ENCODE measurements at regions not wholly inside any gene's neighbourhood (a gene's known extent, or its start where the extent isn't known, plus 50 kb on each side); places are given as distances from the start of the nearest gene placed in this dataset.

DNA sequence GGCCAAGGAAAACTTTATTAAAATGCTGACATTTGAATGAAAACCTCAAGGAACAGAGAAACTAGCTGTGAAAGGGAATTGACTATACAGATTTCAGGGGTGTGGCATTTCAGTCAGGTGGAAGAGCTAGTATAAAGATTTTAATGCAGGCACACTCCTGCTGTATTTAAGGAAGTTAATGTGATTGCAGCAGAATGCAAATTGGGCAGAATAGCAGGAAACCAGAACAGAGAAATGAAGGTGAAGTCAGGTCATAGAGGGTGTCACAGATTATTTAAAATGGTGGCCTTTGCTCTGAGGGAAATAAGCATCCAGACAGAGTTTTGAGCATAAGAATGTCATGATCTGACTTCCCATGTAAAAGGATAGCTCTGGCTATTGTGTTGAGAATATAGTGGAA lies 898.1 kb upstream of the WWC1 start:
- H3K27ac ChIP-seq (ENCODE audit: low read length) = no peak overlapping the region
- no peaks in the 10 kb centered on the region for H3K36me3 ChIP-seq (ENCODE audit: insufficient read depth, low read length)
- no peaks in the 10 kb centered on the region for H3K27me3 ChIP-seq (ENCODE audit: insufficient read depth, low read depth, low read length)
- no peak overlapping the region for H3K4me2 ChIP-seq (ENCODE audit: low read length)
- no peaks in the 10 kb centered on the region for H3K9me3 ChIP-seq (ENCODE audit: low read length)
- TF ChIP-seq POLR2AphosphoS5 (IDR thresholded peaks at IDR 0.05) (no peak), TAF1 (IDR thresholded peaks at IDR 0.05; ENCODE audit: low read depth) (no peak), MXI1 (conservative IDR thresholded peaks at IDR 0.05; ENCODE audit: poor library complexity, severe bottlenecking) (no peak), EZH2 (IDR thresholded peaks at IDR 0.05; ENCODE audit: borderline replicate concordance, insufficient read depth, low read length, poor library complexity, severe bottlenecking) (no peak), SMC3 (conservative IDR thresholded peaks at IDR 0.05; ENCODE audit: poor library complexity) (no peak), EP300 (conservative IDR thresholded peaks at IDR 0.05; ENCODE audit: poor library complexity, severe bottlenecking) (no peak), RAD21 (conservative IDR thresholded peaks at IDR 0.05) (no peak)
- TF ChIP-seq, protein P1, sequence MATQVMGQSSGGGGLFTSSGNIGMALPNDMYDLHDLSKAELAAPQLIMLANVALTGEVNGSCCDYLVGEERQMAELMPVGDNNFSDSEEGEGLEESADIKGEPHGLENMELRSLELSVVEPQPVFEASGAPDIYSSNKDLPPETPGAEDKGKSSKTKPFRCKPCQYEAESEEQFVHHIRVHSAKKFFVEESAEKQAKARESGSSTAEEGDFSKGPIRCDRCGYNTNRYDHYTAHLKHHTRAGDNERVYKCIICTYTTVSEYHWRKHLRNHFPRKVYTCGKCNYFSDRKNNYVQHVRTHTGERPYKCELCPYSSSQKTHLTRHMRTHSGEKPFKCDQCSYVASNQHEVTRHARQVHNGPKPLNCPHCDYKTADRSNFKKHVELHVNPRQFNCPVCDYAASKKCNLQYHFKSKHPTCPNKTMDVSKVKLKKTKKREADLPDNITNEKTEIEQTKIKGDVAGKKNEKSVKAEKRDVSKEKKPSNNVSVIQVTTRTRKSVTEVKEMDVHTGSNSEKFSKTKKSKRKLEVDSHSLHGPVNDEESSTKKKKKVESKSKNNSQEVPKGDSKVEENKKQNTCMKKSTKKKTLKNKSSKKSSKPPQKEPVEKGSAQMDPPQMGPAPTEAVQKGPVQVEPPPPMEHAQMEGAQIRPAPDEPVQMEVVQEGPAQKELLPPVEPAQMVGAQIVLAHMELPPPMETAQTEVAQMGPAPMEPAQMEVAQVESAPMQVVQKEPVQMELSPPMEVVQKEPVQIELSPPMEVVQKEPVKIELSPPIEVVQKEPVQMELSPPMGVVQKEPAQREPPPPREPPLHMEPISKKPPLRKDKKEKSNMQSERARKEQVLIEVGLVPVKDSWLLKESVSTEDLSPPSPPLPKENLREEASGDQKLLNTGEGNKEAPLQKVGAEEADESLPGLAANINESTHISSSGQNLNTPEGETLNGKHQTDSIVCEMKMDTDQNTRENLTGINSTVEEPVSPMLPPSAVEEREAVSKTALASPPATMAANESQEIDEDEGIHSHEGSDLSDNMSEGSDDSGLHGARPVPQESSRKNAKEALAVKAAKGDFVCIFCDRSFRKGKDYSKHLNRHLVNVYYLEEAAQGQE (IDR thresholded peaks at IDR 0.05; ENCODE audit: borderline replicate concordance) = no peak
- TF ChIP-seq, protein P2, sequence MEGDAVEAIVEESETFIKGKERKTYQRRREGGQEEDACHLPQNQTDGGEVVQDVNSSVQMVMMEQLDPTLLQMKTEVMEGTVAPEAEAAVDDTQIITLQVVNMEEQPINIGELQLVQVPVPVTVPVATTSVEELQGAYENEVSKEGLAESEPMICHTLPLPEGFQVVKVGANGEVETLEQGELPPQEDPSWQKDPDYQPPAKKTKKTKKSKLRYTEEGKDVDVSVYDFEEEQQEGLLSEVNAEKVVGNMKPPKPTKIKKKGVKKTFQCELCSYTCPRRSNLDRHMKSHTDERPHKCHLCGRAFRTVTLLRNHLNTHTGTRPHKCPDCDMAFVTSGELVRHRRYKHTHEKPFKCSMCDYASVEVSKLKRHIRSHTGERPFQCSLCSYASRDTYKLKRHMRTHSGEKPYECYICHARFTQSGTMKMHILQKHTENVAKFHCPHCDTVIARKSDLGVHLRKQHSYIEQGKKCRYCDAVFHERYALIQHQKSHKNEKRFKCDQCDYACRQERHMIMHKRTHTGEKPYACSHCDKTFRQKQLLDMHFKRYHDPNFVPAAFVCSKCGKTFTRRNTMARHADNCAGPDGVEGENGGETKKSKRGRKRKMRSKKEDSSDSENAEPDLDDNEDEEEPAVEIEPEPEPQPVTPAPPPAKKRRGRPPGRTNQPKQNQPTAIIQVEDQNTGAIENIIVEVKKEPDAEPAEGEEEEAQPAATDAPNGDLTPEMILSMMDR (IDR thresholded peaks at IDR 0.05; ENCODE audit: poor library complexity, severe bottlenecking) = no peak
- no peaks in the 10 kb centered on the region for H3F3A ChIP-seq (ENCODE audit: insufficient read depth, low read length, poor library complexity, severe bottlenecking)
- no peaks in the 10 kb centered on the region for H3K9me2 ChIP-seq (ENCODE audit: insufficient read depth, low read length)
- H2AFZ ChIP-seq (ENCODE audit: low read depth, low read length) = no peak overlapping the region
- H3K79me2 ChIP-seq (replicated peaks; ENCODE audit: insufficient read depth, low read length) = no peaks in the 10 kb centered on the region
- H4K20me1 ChIP-seq (ENCODE audit: insufficient read depth) = no peaks in the 10 kb centered on the region
- no peak overlapping the region for H3K4me3 ChIP-seq (ENCODE audit: low read length)
- no peak overlapping the region for H3K9ac ChIP-seq (ENCODE audit: low read length)

DNA sequence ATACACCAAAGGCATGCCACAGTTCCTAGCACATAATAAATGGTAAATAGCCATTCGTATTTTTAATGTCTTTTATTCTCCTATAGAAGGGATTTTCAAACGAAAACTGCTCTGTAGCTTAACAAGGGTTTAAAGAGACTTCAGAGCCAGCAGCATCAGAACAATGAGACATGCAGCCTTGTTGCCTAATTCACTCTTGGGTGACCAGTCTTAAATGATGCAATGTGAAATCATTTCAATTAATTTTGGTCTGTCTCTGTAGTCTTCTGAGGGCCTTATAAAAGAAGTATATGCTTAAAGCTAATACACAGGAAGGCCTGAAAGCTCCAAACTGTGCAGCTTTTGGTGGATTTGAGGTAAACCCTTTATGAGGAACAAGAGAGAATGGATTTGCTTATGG lies 888.8 kb upstream of the WWC1 start:
- no peaks in the 10 kb centered on the region for H3K27me3 ChIP-seq (ENCODE audit: insufficient read depth, low read depth, low read length)
- H2AFZ ChIP-seq (ENCODE audit: low read depth, low read length) = no peak overlapping the region
- no peaks in the 10 kb centered on the region for H3K9me2 ChIP-seq (ENCODE audit: insufficient read depth, low read length)
- H3F3A ChIP-seq (ENCODE audit: insufficient read depth, low read length, poor library complexity, severe bottlenecking) = no peaks in the 10 kb centered on the region
- H3K79me2 ChIP-seq (replicated peaks; ENCODE audit: insufficient read depth, low read length) = no peaks in the 10 kb centered on the region
- no peaks in the 10 kb centered on the region for H3K36me3 ChIP-seq (ENCODE audit: insufficient read depth, low read length)
- no peak overlapping the region for H3K9ac ChIP-seq (ENCODE audit: low read length)
- no peaks in the 10 kb centered on the region for H3K9me3 ChIP-seq (ENCODE audit: low read length)
- H3K27ac ChIP-seq (ENCODE audit: low read length) = no peak overlapping the region
- TF ChIP-seq MXI1 (conservative IDR thresholded peaks at IDR 0.05; ENCODE audit: poor library complexity, severe bottlenecking) = no peak
- no peak for TF ChIP-seq EZH2 (IDR thresholded peaks at IDR 0.05; ENCODE audit: borderline replicate concordance, insufficient read depth, low read length, poor library complexity, severe bottlenecking)
- TF ChIP-seq RAD21 (conservative IDR thresholded peaks at IDR 0.05) = no peak
- TF ChIP-seq SMC3 (conservative IDR thresholded peaks at IDR 0.05; ENCODE audit: poor library complexity) = no peak
- TF ChIP-seq, protein P2 (IDR thresholded peaks at IDR 0.05; ENCODE audit: poor library complexity, severe bottlenecking) = no peak
- TF ChIP-seq POLR2AphosphoS5 (IDR thresholded peaks at IDR 0.05) = no peak
- TF ChIP-seq TAF1 (IDR thresholded peaks at IDR 0.05; ENCODE audit: low read depth) = no peak
- TF ChIP-seq, protein P1 (IDR thresholded peaks at IDR 0.05; ENCODE audit: borderline replicate concordance) = no peak
- no peak for TF ChIP-seq EP300 (conservative IDR thresholded peaks at IDR 0.05; ENCODE audit: poor library complexity, severe bottlenecking)
- H3K4me3 ChIP-seq (ENCODE audit: low read length) = no peak overlapping the region
- H4K20me1 ChIP-seq (ENCODE audit: insufficient read depth) = no peaks in the 10 kb centered on the region
- H3K4me2 ChIP-seq (ENCODE audit: low read length) = no peak overlapping the region
